A549 (cell line): ENCODE measurements at regions not wholly inside any gene's neighbourhood (a gene's known extent, or its start where the extent isn't known, plus 50 kb on each side); places are given as distances from the start of the nearest gene placed in this dataset.

ENCODE experiments used
- ATAC-seq, 2 experiments: fragments of 200-7000 bp in 1 of 2; fragments of >200 bp in 1 of 2; cut with Nextera tagmentation in 1 of 2; cut with Tn5 transposase in 1 of 2; 3 replicates each; pipeline versions ENCODE4 v1.8.0 to v1.9.1; 2018 to 2020; ENCODE audit warnings: mild to moderate bottlenecking in 1 of 2, moderate library complexity in 1 of 2
- CTCF ChIA-PET: fragments of 300-600 bp; sonication (Branson Sonifier 250); formaldehyde crosslinking; extraction: SDS; loops from one replicate; lab custom pipeline; 2021; ENCODE audit warnings: antibody characterized with exemption, inconsistent platforms; lab: Yijun Ruan, JAX
- POLR2A ChIA-PET: fragments of 350-600 bp; formaldehyde crosslinking; extraction: SDS; loops from one replicate; lab custom pipeline; 2021; ENCODE audit warnings: antibody characterized with exemption, inconsistent platforms; lab: Yijun Ruan, JAX
- DNase-seq, 2 experiments: peaks; one replicate each; pipeline versions ENCODE4 v3.0.0 to v3.0.0-alpha.2; 2011 to 2016; ENCODE audit warnings: low read depth in 1 of 2, low spot score in 1 of 2
- FAIRE-seq: peaks from 2 replicates; lab custom pipeline; 2011; peaks lifted over from hg19 to GRCh38; lab: Jason Lieb, UNC
- H3K27ac ChIP-seq, 2 experiments: fragments of >200 bp; sonication (Bioruptor Twin); formaldehyde crosslinking; 3 replicates each; pipeline ENCODE4 v1.5.1; 2016 to 2017
- H3K4me1 ChIP-seq: fragments of >200 bp; sonication (Bioruptor Twin); formaldehyde crosslinking; 3 replicates; pipeline ENCODE4 v1.6.1; 2016
- H3K4me2 ChIP-seq: fragments of >200 bp; sonication (Bioruptor Twin); formaldehyde crosslinking; 3 replicates; pipeline ENCODE4 v1.6.1; 2016
- H3K4me3 ChIP-seq: fragments of >200 bp; sonication (Bioruptor Twin); formaldehyde crosslinking; 3 replicates; pipeline ENCODE4 v1.5.1; 2016
- H3K9me3 ChIP-seq: fragments of >200 bp; sonication (Bioruptor Twin); formaldehyde crosslinking; 3 replicates; pipeline ENCODE4 v1.6.1; 2016
- ATOH8 ChIP-seq: fragments of 250-450 bp; sonication (Bioruptor Pico); IDR thresholded peaks from 2 replicates; pipeline ENCODE4 v1.5.0; 2020; ENCODE audit warnings: low read depth, mild to moderate bottlenecking, moderate library complexity
- BHLHE40 ChIP-seq: IDR thresholded peaks from 2 replicates; pipeline ENCODE4 v1.6.1; 2012; ENCODE audit warnings: low read depth, low read length, inconsistent platforms
- CBX8 ChIP-seq: fragments of 200-600 bp; sonication (generic); IDR thresholded peaks from 2 replicates; pipeline ENCODE4 v1.6.1; 2016
- CHD2 ChIP-seq: fragments of 150-350 bp; IDR thresholded peaks from 2 replicates; pipeline ENCODE4 v1.6.1; 2014; ENCODE audit warnings: low read length; ENCODE audit not compliant: partially characterized antibody
- E2F6 ChIP-seq: IDR thresholded peaks from 2 replicates; pipeline ENCODE4 v1.6.1; 2012; ENCODE audit warnings: low read depth, borderline replicate concordance
- EHMT2 ChIP-seq: fragments of 200-600 bp; sonication (generic); IDR thresholded peaks from 2 replicates; pipeline ENCODE4 v1.6.1; 2016; ENCODE audit warnings: antibody characterized with exemption, low read depth, mild to moderate bottlenecking, moderate library complexity
- ELK1 ChIP-seq: fragments of 150-350 bp; IDR thresholded peaks from 2 replicates; pipeline ENCODE4 v1.6.1; 2014; ENCODE audit warnings: low read depth, mild to moderate bottlenecking, low read length
- EP300 ChIP-seq, 2 experiments: fragments of >200 bp; sonication (Bioruptor Twin); formaldehyde crosslinking; IDR thresholded peaks; 2 replicates in 1 of 2; 3 replicates in 1 of 2; pipeline ENCODE4 v1.6.1; 2016 to 2017
- FOSB ChIP-seq: fragments of 250-450 bp; sonication (Bioruptor Pico); IDR thresholded peaks from 2 replicates; pipeline ENCODE4 v1.5.0; 2020; ENCODE audit warnings: mild to moderate bottlenecking, moderate library complexity
- FOSL2 ChIP-seq, 2 experiments: fragments of 450-650 bp in 1 of 2; fragments of >200 bp in 1 of 2; sonication (Bioruptor Twin) in 1 of 2; formaldehyde crosslinking; IDR thresholded peaks; 2 replicates each; pipeline versions ENCODE4 v1.5.0 to v1.6.1; 2016 to 2020; ENCODE audit warnings: mild to moderate bottlenecking in 1 of 2, moderate library complexity in 1 of 2
- FOXS1 ChIP-seq: fragments of 250-450 bp; sonication (Bioruptor Pico); IDR thresholded peaks from 2 replicates; pipeline ENCODE4 v1.5.0; 2020; ENCODE audit warnings: mild to moderate bottlenecking, moderate library complexity
- HEYL ChIP-seq: fragments of 250-450 bp; sonication (Bioruptor Pico); IDR thresholded peaks from 2 replicates; pipeline ENCODE4 v1.8.0; 2021; ENCODE audit warnings: mild to moderate bottlenecking, moderate library complexity
- HMGXB4 ChIP-seq: fragments of 250-450 bp; sonication (Bioruptor Pico); IDR thresholded peaks from 2 replicates; pipeline ENCODE4 v1.5.0; 2021; ENCODE audit warnings: mild to moderate bottlenecking, moderate library complexity, borderline replicate concordance
- HOXA7 ChIP-seq: fragments of 250-450 bp; sonication (Bioruptor Pico); IDR thresholded peaks from 2 replicates; pipeline ENCODE4 v1.5.0; 2020; ENCODE audit warnings: mild to moderate bottlenecking, moderate library complexity
- HOXB13 ChIP-seq: fragments of 250-450 bp; sonication (Bioruptor Pico); IDR thresholded peaks from 2 replicates; pipeline ENCODE4 v1.5.0; 2020; ENCODE audit warnings: low read depth, mild to moderate bottlenecking, moderate library complexity
- JUNB ChIP-seq: fragments of >200 bp; sonication (Bioruptor Twin); formaldehyde crosslinking; IDR thresholded peaks from 2 replicates; pipeline ENCODE4 v1.6.1; 2016
- KDM1A ChIP-seq: fragments of 200-600 bp; sonication (generic); IDR thresholded peaks from 2 replicates; pipeline ENCODE4 v1.6.1; 2016; ENCODE audit warnings: low read depth, mild to moderate bottlenecking
- MAZ ChIP-seq: fragments of 150-350 bp; IDR thresholded peaks from 2 replicates; pipeline ENCODE4 v1.6.1; 2014; ENCODE audit warnings: antibody characterized with exemption, low read depth, low read length, borderline replicate concordance
- MYC ChIP-seq: IDR thresholded peaks from 2 replicates; pipeline ENCODE4 v1.6.1; 2012; ENCODE audit warnings: mild to moderate bottlenecking, inconsistent platforms, low read length, improper control_type of control experiment, borderline replicate concordance
- NFE2L2 ChIP-seq: fragments of 150-350 bp; conservative IDR thresholded peaks from 2 replicates; pipeline ENCODE4 v1.6.1; 2014; ENCODE audit warnings: low read length
- NPAS2 ChIP-seq: fragments of 250-450 bp; sonication (Bioruptor Pico); IDR thresholded peaks from 2 replicates; pipeline ENCODE4 v1.8.0; 2022; ENCODE audit warnings: mild to moderate bottlenecking, moderate library complexity, borderline replicate concordance
- PBX3 ChIP-seq: IDR thresholded peaks from 2 replicates; pipeline ENCODE4 v1.6.1; 2012
- RARB ChIP-seq: fragments of 250-450 bp; sonication (Bioruptor Pico); IDR thresholded peaks from 2 replicates; pipeline ENCODE4 v1.8.0; 2021; ENCODE audit warnings: mild to moderate bottlenecking, moderate library complexity
- RCOR1 ChIP-seq: fragments of 150-350 bp; IDR thresholded peaks from 2 replicates; pipeline ENCODE4 v1.6.1; 2014; ENCODE audit warnings: antibody characterized with exemption, low read length, low read depth
- TFCP2L1 ChIP-seq: fragments of 250-450 bp; sonication (Bioruptor Pico); IDR thresholded peaks from 2 replicates; pipeline ENCODE4 v1.5.0; 2021; ENCODE audit warnings: mild to moderate bottlenecking
- USF2 ChIP-seq: fragments of 450-650 bp; IDR thresholded peaks from 2 replicates; pipeline ENCODE4 v1.6.1; 2014; ENCODE audit warnings: antibody characterized with exemption
- ZC3H11A ChIP-seq: fragments of 450-650 bp; IDR thresholded peaks from 2 replicates; pipeline ENCODE4 v1.6.1; 2014; ENCODE audit warnings: antibody characterized with exemption, mild to moderate bottlenecking
- ZSCAN20 ChIP-seq: fragments of 250-450 bp; sonication (Bioruptor Pico); IDR thresholded peaks from 2 replicates; pipeline ENCODE4 v1.8.0; 2022; ENCODE audit warnings: mild to moderate bottlenecking, moderate library complexity
- WGBS: methylation state at CpG from one replicate; pipeline ENCODE4 v1.1.6; 2017; ENCODE audit errors: missing lambda C conversion rate; 5-methylcytosine and 5-hydroxymethylcytosine counted together

- H3K4me2 ChIP-seq, result no peak overlapping the region
- no peak overlapping the region for H3K4me3 ChIP-seq
- no peak overlapping the region for H3K27ac ChIP-seq
- no peak for FAIRE-seq
- TF ChIP-seq HMGXB4 (CRISPR knock-in tag) (no peak), HEYL (no peak), MAZ (no peak), BHLHE40 (no peak), USF2 (no peak), ZC3H11A (no peak), KDM1A (no peak), EHMT2 (no peak), HOXA7 (no peak), ATOH8 (CRISPR knock-in tag) (no peak), MYC (no peak), FOXS1 (CRISPR knock-in tag) (no peak), PBX3 (no peak), NFE2L2 (no peak), FOSL2 (IDR thresholded peaks at IDR 0.05) (no peak), FOSL2 (CRISPR knock-in tag; IDR thresholded peaks at IDR 0.05) (no peak), RARB (CRISPR knock-in tag) (no peak), CBX8 (no peak), NPAS2 (CRISPR knock-in tag) (no peak), HOXB13 (CRISPR knock-in tag) (no peak)
- no peak for DNase-seq
- ChIA-PET CTCF (no interaction called here), POLR2A (no interaction called here)
- H3K9me3 ChIP-seq, result no peaks in the 10 kb centered on the region
- 77% methylated on average over 9 of the region's 9 CpGs for WGBS
- no peaks in the 10 kb centered on the region for H3K4me1 ChIP-seq
- ATAC-seq, result no peak
These were observed 78.0 kb upstream of the NHSL1 start for GRCh38 chr6:138577151-138577915.

GRCh38 chr6:138580040-138580439 lies 80.7 kb upstream of the NHSL1 start:
- Histone ChIP-seq H3K4me2 (no peak overlapping the region), H3K27ac (no peak overlapping the region), H3K4me1 (no peaks in the 10 kb centered on the region), H3K4me3 (no peak overlapping the region)
- no peak for FAIRE-seq
- no peak for DNase-seq
- ChIA-PET POLR2A (no interaction called here), CTCF (no interaction called here)
- no peak for ATAC-seq
- WGBS, result 81% methylated on average over 4 of the region's 4 CpGs
- TF ChIP-seq BHLHE40, result no peak
- no peak for TF ChIP-seq RCOR1
- no peak for TF ChIP-seq CHD2
- TF ChIP-seq EP300 (IDR thresholded peaks at IDR 0.05), result no peak
- no peak for TF ChIP-seq ELK1
- no peak for TF ChIP-seq FOSL2 (IDR thresholded peaks at IDR 0.05)
- TF ChIP-seq FOSL2 (CRISPR knock-in tag; IDR thresholded peaks at IDR 0.05), result no peak
- no peak for TF ChIP-seq FOSB (CRISPR knock-in tag)
- no peak for TF ChIP-seq TFCP2L1 (CRISPR knock-in tag)
- TF ChIP-seq ZSCAN20 (CRISPR knock-in tag), result no peak
- no peak for TF ChIP-seq USF2
- no peak for TF ChIP-seq E2F6
- TF ChIP-seq JUNB, result no peak
- no peak for TF ChIP-seq HOXB13 (CRISPR knock-in tag)
- TF ChIP-seq, all 56 proteins: peak for 0
- H3K9me3 ChIP-seq, result no peaks in the 10 kb centered on the region
